ENCODE measurements at regions not wholly inside any gene's neighbourhood (a gene's known extent, or its start where the extent isn't known, plus 50 kb on each side); places are given as distances from the start of the nearest gene placed in this dataset.

DNA sequence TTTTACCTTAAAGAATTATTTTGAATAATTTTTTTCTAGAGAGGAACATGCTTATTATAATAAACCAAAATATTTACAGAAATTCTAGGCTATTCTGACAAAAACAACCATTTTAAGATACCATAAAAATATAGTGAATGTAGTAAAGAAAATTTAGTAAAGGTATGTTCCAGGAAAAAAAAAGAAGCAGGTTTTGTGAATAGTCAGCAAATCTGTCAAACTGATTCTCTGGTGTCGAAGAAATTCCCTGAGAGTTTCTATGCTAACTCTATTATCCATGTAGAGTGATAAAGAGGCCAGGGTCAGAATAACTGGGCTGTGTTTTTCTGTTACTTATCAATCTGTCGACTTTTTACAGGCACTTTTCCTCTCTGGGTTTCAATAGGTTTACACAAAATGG lies 459.2 kb downstream of the KIF4B start:
- H3K27ac Mint-ChIP-seq (ENCODE audit: unreplicated experiment) = no peak overlapping the region
- TF ChIP-seq, protein P1, sequence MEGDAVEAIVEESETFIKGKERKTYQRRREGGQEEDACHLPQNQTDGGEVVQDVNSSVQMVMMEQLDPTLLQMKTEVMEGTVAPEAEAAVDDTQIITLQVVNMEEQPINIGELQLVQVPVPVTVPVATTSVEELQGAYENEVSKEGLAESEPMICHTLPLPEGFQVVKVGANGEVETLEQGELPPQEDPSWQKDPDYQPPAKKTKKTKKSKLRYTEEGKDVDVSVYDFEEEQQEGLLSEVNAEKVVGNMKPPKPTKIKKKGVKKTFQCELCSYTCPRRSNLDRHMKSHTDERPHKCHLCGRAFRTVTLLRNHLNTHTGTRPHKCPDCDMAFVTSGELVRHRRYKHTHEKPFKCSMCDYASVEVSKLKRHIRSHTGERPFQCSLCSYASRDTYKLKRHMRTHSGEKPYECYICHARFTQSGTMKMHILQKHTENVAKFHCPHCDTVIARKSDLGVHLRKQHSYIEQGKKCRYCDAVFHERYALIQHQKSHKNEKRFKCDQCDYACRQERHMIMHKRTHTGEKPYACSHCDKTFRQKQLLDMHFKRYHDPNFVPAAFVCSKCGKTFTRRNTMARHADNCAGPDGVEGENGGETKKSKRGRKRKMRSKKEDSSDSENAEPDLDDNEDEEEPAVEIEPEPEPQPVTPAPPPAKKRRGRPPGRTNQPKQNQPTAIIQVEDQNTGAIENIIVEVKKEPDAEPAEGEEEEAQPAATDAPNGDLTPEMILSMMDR (IDR thresholded peaks at IDR 0.05; ENCODE audit: partially characterized antibody, unreplicated experiment) = no peak
- H3K36me3 Mint-ChIP-seq (ENCODE audit: unreplicated experiment) = no peaks in the 10 kb centered on the region
- no peaks in the 10 kb centered on the region for H3K27me3 Mint-ChIP-seq (ENCODE audit: unreplicated experiment)
- H3K9me3 Mint-ChIP-seq (ENCODE audit: unreplicated experiment) = no peaks in the 10 kb centered on the region
- no peaks in the 10 kb centered on the region for H3K4me1 Mint-ChIP-seq (ENCODE audit: low read depth, unreplicated experiment)
- H3K4me3 Mint-ChIP-seq (ENCODE audit: unreplicated experiment) = no peak overlapping the region
- DNase-seq = no peak

DNA sequence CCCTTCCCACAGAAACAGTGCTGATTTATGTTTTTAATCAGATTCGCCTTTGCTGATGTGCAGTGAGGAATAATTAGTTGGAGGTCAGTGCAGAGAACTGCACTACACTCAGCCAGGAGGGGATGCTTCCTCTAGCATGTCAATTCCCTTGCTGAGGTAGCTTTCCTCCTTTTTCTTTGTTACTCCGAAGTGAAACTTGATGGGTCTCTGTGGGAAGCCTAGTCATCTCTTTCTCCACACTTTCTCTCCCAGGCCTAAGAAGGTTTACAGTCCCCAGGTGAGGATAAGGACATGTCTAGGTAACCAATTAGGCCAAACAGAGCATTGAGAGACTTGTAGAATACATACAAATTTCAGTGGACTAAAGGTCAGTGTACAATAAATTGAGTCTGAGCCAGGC lies 461.8 kb downstream of the KIF4B start:
- Mint-ChIP-seq H3K27ac (ENCODE audit: unreplicated experiment) (no peak overlapping the region), H3K36me3 (ENCODE audit: unreplicated experiment) (no peaks in the 10 kb centered on the region), H3K4me1 (ENCODE audit: low read depth, unreplicated experiment) (no peaks in the 10 kb centered on the region), H3K9me3 (ENCODE audit: unreplicated experiment) (no peaks in the 10 kb centered on the region), H3K27me3 (ENCODE audit: unreplicated experiment) (no peaks in the 10 kb centered on the region), H3K4me3 (ENCODE audit: unreplicated experiment) (no peak overlapping the region)
- no peak for DNase-seq
- TF ChIP-seq, protein P1 (IDR thresholded peaks at IDR 0.05; ENCODE audit: partially characterized antibody, unreplicated experiment) = no peak

DNA sequence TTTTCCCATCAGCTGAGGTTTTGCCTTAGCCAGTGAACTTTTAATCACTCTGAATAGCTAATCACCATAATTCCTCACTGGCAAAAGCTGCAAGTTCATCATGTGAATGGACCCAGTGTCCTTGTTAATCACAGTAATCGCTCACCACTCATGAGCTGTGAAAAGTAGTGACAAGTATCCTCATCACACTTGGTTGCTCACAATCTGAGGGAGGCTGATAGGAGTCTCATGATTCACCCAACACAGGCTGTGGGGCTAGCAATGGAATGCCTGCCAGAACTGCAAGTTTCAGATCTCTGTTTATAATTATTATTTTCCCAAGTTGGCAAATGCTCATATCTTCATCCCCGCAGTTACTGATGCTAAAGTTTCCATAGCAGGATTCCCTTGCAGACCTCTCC lies 467.2 kb downstream of the KIF4B start:
- H3K4me3 Mint-ChIP-seq (ENCODE audit: unreplicated experiment) = no peak overlapping the region
- TF ChIP-seq, protein P1 (IDR thresholded peaks at IDR 0.05; ENCODE audit: partially characterized antibody, unreplicated experiment) = no peak
- H3K27me3 Mint-ChIP-seq (ENCODE audit: unreplicated experiment) = no peaks in the 10 kb centered on the region
- no peaks in the 10 kb centered on the region for H3K9me3 Mint-ChIP-seq (ENCODE audit: unreplicated experiment)
- no peak for DNase-seq
- H3K4me1 Mint-ChIP-seq (ENCODE audit: low read depth, unreplicated experiment) = no peaks in the 10 kb centered on the region
- no peaks in the 10 kb centered on the region for H3K36me3 Mint-ChIP-seq (ENCODE audit: unreplicated experiment)
- no peak overlapping the region for H3K27ac Mint-ChIP-seq (ENCODE audit: unreplicated experiment)

DNA sequence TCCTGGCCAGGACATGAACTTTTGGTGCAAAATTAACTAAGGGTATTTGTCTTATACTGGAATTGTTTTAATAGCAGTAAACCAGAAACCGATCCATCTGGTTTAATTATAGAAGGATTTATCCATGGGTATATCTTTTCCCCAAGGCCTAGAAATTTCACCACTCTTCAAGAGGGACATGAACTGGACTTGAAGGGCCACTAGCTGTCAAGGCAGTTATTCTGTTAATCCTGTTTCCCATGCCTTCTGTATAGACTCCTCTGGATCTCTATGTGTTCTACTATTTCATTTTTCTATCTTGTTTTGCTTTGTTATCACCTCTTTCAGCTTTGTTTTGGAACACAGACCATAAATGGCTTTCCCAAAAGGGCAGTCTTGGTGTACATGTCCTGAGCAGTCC lies 467.6 kb downstream of the KIF4B start:
- H3K27me3 Mint-ChIP-seq (ENCODE audit: unreplicated experiment) = no peaks in the 10 kb centered on the region
- no peaks in the 10 kb centered on the region for H3K4me1 Mint-ChIP-seq (ENCODE audit: low read depth, unreplicated experiment)
- H3K9me3 Mint-ChIP-seq (ENCODE audit: unreplicated experiment) = no peaks in the 10 kb centered on the region
- TF ChIP-seq, protein P1 (IDR thresholded peaks at IDR 0.05; ENCODE audit: partially characterized antibody, unreplicated experiment) = no peak
- no peak overlapping the region for H3K27ac Mint-ChIP-seq (ENCODE audit: unreplicated experiment)
- no peaks in the 10 kb centered on the region for H3K36me3 Mint-ChIP-seq (ENCODE audit: unreplicated experiment)
- no peak overlapping the region for H3K4me3 Mint-ChIP-seq (ENCODE audit: unreplicated experiment)
- no peak for DNase-seq

DNA sequence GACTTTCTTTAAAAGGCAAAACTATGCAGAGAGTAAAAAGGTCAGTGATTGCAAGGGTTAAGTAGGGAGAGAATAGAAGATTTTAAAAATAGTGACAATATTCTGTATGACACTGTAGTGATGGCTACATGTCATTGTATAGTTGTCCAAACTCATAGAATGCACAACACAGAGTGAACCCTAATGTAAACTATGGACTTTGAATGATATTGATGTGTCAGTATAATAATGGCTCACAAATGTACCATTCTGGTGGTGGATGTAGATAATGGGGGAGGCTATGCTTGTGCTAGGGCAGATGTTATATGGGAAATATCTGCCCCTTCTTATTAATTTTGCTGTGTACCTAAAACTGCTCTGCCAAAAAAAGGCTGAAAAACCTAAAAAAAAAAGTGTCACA lies 468.9 kb downstream of the KIF4B start:
- TF ChIP-seq, protein P1 (IDR thresholded peaks at IDR 0.05; ENCODE audit: partially characterized antibody, unreplicated experiment) = no peak

More for the DNA sequence above, 468.9 kb downstream of the KIF4B start:
- Mint-ChIP-seq H3K27me3 (ENCODE audit: unreplicated experiment) (no peaks in the 10 kb centered on the region), H3K36me3 (ENCODE audit: unreplicated experiment) (no peaks in the 10 kb centered on the region), H3K4me3 (ENCODE audit: unreplicated experiment) (no peak overlapping the region), H3K27ac (ENCODE audit: unreplicated experiment) (no peak overlapping the region), H3K4me1 (ENCODE audit: low read depth, unreplicated experiment) (no peaks in the 10 kb centered on the region), H3K9me3 (ENCODE audit: unreplicated experiment) (no peaks in the 10 kb centered on the region)
- DNase-seq = no peak
